Spleen (tissue), 7 donors: ENCODE measurements at regions not wholly inside any gene's neighbourhood (a gene's known extent, or its start where the extent isn't known, plus 50 kb on each side); places are given as distances from the start of the nearest gene placed in this dataset.

Experiments
- CTCF ChIP-seq, 11 experiments: fragments of 200-600 bp in 7 of 11; fragments of 450-650 bp in 4 of 11; sonication (generic) in 4 of 11; IDR thresholded peaks in 8 of 11; conservative IDR thresholded peaks in 3 of 11; 1 replicate in 7 of 11; 2 replicates in 4 of 11; pipeline versions ENCODE4 v1.4.0 to v1.8.0; 2016 to 2021; ENCODE audit warnings: antibody characterized with exemption in 11 of 11, inconsistent platforms in 4 of 11, mild to moderate bottlenecking in 1 of 11
- POLR2AphosphoS5 ChIP-seq, 3 donors: sonication (generic); formaldehyde crosslinking; IDR thresholded peaks; one replicate each; pipeline ENCODE4 v1.5.1; 2017; ENCODE audit warnings: antibody characterized with exemption in 3 of 3
- donor health status: DM: no; HTN: no; CAD: no; lungs with moderate emphysema.
- donor health status: DM: no; HTN: no; CAD: no.
- donor health status: DM: no; HTN: no; CAD: no.

GRCh38 chr16:48969611-48970010 lies 312.0 kb downstream of the CBLN1 start:
- TF ChIP-seq CTCF (IDR thresholded peaks at IDR 0.05 in 8 of 11, conservative IDR thresholded peaks at IDR 0.05 in 3 of 11), result no peak
- no peak for TF ChIP-seq POLR2AphosphoS5 (IDR thresholded peaks at IDR 0.05)
